Sciatic nerve (tissue), 2 donors: ENCODE measurements at regions not wholly inside any gene's neighbourhood (a gene's known extent, or its start where the extent isn't known, plus 50 kb on each side); places are given as distances from the start of the nearest gene placed in this dataset.
"Not testable (repeated sequence)": the region's sequence is repeated elsewhere in the genome, so short reads cannot be mapped to it uniquely, and the experiment has no call there.

Experiments
- ATAC-seq: fragments of 200-7000 bp; cut with Tn5 transposase; one replicate; pipeline ENCODE4 v1.9.1; 2020; ENCODE audit warnings: mild to moderate bottlenecking, moderate library complexity
- DNase-seq: peaks from one replicate; pipeline ENCODE4 v3.0.0-alpha.2; 2020; ENCODE audit warnings: low spot score
- intact Hi-C: fragments of 100-400 bp; cut with DNase I; formaldehyde crosslinking; loops from one replicate; pipeline ENCODE4 v1.14.2; 2022
- donor health status: DM: no; HTN: no; CAD: no.
- donor health status: DM: no; HTN: no; CAD: no.

DNA sequence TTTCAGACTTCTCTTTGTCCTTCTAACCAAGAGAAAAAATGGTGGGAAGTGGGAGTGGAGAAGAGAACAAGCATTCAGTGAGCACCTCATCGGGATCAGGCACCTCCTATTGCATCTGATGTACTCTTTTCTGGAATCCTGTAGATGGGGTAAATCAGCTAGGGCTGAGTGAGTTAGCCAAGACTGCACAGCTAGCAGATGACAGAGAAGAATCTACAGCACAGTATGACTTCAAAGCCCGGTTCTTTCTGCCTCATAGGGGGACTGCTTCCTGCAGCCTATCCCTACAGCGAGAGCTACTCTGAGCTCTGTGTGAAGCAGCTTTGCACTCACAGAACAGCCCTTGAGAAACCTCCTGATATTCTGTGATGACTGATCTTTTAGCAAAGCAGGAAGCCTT, 275.2 kb upstream of the MEIS2 start:
- no peak for ATAC-seq
- no peak for DNase-seq
- intact Hi-C loops: no loop called here

DNA sequence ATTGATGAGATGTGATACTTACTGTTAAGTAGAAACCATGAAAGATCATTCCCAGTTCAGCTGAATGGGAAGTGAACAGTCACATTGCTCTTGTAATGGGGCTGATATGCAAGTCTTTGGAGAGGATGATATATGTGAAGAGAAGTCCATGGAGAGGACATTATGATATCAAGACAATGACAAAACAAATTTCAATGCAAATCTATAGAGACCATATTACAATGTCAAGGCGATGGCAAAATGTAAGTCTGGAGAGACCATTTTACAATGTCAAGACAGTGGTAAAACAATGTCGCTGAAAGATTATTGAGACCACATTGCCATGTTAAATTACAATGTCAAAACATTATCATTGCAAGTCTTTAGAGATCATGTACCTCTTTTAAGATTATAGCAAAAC, 277.1 kb upstream of the MEIS2 start:
- DNase-seq (no peak), ATAC-seq (no peak)
- intact Hi-C loops: no loop called here

DNA sequence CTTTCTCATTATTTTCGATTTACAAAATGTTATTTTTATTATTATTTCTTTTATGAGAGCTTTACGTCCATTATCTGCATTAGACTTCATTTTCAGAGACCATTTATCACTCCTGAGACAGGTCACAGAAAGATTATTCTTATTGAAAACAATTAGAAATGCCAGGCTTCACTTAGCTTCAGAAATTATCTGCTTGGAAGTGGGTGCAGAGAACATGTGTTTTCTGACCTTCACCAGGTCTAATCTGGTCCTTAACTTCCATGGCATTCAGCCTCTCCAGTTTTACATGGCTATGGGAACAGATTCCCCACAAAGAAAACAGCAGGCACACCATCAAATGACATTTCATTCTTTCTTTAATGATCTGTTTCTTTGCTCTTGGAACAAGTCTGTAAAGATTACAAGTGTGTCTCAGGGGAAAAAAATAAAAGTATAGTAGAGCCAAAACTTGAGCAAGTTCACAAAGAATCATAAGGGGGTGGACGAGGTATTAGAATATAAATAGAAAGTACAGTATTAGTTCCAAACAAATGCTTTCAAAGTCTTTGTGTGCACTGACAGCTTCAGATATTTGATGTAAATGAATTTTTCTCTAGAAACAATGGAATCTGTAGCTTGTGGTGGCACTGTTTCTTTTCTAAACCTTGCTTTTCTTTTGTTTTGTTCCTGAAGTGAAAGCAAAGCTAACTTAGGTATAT, 294.2 kb upstream of the MEIS2 start:
- intact Hi-C loops: no loop called here
- DNase-seq (no peak), ATAC-seq (no peak)

DNA sequence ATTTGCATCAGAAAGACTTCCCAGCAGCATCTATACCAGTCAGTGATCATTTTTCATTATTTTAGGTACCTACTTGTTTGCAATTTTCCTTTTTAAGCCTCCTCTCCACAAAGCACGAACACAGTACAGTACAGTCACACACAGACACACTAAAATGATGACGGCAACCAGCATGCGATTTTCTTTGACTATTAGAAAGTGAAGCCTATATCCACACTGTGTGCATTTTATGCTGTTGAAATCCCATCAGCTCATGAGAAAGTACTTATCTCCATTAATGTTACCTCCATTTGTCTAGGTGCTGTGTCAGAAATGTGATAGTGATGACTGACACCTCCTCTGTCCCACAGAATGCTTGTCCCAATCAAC, 294.7 kb upstream of the MEIS2 start:
- intact Hi-C loops: no loop called here
- ATAC-seq: no peak
- no peak for DNase-seq

DNA sequence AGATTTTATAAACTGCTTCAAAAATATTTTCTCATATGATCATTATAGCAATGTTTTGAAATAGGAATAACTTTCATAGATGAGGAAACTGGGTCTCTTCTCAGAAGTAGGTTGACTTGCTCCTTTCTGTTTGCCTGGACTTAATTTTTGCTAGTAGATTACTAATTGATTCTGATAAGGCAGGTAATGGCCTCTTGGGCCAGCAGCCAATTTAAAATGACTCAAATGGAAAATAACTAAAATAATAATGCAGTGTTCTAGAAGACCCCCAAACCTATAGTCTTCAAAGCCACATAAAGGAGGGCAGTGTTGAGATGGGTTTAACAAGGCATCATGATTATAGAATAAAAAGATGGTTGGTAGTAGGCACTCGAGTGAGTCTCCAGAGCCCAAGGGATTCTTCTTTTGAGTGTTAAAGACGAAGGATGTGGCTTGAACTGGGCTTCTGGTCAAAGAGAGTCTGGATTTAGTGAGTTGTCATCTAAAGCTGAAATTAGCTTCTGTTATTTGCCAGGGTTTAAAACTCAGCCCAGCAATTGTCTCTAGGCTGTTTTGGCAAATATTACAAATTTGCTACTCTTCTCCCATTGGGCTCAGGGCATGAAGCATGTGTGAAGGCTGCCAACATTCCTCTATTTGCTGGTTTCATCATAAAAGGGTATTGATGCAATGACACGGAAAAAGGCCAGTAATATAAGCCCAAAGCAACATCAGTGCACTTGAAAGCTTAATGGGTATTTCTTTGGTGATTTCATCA, 297.1 kb upstream of the MEIS2 start:
- intact Hi-C loops: no loop called here
- ATAC-seq: no peak

DNA sequence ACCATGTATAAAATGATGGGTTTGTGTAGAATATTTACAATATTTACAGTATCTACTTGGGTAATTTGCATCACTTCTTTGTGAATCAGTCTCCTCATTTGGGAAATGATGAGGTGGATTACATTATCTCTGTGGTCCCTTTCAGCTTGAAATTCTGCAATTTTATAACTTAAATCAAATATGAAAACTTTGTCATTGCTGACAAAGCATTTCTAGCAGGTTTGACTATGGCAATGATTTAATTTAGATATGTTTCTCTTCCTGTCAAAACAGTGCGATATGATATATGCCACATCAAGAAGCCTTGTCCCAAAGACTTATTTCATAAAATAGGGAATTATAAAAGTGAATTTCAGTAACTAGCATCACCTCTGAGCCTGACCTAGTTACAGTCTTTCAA, 315.8 kb upstream of the MEIS2 start:
- intact Hi-C loops: no loop called here
- DNase-seq: no peak
- ATAC-seq: no peak

More for the DNA sequence above, 297.1 kb upstream of the MEIS2 start:
- no peak for DNase-seq

DNA sequence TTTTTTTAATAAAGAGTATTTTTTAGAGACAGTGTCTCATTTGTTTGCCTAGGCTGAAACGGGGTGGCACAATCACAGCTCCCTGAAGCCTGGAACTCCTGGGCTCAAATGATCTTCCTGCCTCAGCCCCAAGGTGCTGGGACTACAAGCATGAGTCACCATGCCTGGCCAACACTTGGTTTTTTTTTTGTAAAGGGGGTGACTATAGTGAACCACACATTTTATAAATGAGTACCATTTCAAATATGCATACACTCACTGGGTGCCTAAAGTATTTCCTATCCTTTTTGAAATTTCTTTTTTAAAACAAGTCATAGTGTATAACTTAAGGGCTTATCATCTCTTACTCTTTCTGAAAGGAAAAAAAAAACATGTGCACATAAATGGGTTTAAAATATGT, 325.2 kb upstream of the MEIS2 start:
- ATAC-seq (no peak), DNase-seq (no peak)
- intact Hi-C loops: no loop called here

DNA sequence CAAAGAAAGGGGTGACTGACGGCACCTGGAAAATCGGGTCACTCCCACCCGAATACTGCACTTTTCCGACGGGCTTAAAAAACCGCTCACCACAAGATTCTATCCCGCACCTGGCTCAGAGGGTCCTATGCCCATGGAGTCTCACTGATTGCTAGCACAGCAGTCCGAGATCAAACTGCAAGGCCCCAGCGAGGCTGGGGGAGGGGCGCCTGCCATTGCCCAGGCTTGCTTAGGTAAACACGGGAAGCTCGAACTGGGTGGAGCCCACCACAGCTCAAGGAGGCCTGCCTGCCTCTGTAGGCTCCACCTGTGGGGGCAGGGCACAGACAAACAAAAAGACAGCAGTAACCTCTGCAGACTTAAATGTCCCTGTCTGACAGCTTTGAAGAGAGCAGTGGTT, 327.0 kb upstream of the MEIS2 start:
- DNase-seq, ATAC-seq, intact Hi-C loops: not testable (repeated sequence)

DNA sequence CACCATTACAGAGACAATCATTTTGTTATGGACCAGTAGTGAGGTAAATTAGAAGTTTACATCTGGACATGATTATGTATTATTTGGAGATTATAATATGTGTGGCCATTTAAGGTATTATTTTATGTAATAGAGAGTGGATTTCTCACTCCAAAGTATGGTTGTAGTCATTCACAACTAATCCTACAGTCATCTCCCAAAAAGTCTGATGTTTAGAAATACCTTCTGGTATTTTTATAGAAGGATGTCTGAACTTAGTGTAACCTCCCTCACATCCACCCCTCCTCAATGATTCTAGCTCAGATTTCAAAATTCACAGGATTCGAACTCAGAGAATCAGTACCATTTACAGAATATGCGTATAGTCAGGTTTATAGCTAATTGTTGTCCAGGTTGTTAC, 346.6 kb upstream of the MEIS2 start:
- DNase-seq (no peak), ATAC-seq (no peak)
- intact Hi-C loops: no loop called here

DNA sequence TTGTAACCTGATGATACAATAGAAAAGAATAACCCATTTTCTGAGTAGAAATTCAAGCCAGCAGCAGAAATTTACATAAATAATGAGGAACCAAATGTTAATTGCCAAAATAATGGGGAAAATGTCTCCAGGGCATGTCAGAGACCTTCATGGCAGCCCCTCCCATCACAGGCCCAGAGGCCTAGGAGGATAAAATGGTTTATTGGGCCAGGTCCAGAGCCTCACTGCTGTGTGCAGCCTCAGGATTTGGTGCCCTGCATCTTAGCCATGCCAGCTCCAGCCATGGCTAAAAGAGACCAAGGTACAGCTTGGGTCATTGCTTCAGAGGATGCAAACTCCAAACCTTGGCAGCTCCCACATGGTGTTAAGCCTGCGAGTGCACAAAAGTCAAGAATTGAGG, 352.1 kb upstream of the MEIS2 start:
- intact Hi-C loops: no loop called here
- ATAC-seq: no peak

DNA sequence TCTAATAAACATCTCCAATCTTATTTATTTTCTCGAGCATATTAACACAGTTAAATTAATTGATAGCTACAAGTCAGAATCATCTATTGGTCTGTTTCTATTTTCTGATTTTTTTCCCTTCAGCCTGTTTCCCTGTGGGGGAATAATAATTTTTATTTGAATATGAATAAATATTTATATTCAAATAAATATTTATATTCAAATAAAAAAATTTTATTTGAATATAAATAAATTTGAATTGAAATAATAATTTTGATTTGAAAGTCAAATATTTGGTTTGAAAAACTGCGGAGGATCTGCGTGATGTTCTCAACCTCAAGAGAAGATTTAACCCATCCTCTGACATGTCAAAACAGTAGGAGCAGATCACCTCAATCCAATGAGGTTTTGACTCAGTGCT, 380.1 kb upstream of the MEIS2 start:
- no peak for DNase-seq
- ATAC-seq: no peak
- intact Hi-C loops: no loop called here

More for the DNA sequence above, 352.1 kb upstream of the MEIS2 start:
- DNase-seq: no peak

DNA sequence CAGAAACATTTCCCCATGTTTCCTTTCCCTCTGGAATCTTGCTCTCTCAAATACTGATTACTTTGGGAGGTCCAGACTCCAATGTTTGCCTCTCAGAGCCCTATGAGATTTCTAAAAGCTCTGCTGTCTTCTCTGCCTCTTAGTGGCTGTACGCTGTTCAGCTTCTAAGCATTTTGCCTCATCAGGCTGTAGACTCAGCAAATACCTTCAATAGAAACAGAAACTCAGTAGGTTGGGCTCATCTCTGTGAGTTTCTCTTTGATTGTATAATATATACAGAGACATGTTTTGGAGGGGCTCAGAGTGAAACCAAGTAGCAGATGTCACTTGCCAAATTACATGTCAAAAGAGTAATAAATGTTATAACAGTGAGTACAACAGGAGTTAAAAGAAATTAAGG, 380.8 kb upstream of the MEIS2 start:
- ATAC-seq (no peak), DNase-seq (no peak)
- intact Hi-C loops: no loop called here

DNA sequence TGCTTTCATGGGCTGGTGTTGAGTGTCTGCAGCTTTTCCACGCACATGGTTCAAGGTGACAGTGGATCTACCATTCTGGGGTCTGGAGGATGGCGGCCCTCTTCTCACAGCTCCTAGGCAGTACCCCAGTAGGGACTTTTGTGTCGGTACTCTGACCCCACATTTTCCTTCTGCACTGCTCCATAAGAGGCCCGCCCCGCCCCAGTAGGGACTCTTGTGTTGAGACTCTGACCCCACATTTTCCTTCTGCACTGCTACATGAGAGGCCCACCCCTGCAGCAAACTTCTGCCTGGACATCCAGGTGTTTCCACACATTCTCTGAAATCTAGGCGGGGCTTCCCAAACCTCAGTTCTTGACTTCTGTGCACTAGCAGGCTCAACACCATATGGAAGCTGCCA, 383.4 kb upstream of the MEIS2 start:
- DNase-seq: no peak

DNA sequence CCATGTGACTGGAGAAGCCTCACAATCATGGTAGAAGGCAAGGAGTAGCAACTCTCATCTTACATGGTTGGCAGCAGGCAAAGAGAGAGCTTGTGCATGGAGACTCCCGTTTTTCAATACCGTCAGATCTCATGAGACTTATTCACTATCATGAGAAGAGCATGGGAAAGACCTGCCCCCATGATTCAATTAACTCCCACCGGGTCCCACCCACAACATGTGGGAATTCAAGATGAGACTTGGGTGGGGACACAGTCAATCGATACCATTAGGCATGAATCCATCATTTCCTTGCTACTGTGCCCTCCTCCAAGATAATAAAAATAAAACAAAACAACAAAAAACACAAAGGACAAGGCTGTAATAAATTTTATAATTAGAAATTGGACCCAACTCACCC, 384.7 kb upstream of the MEIS2 start:
- intact Hi-C loops: no loop called here
- DNase-seq: no peak
- ATAC-seq: no peak

More for the DNA sequence above, 383.4 kb upstream of the MEIS2 start:
- ATAC-seq: no peak
- intact Hi-C loops: no loop called here

DNA sequence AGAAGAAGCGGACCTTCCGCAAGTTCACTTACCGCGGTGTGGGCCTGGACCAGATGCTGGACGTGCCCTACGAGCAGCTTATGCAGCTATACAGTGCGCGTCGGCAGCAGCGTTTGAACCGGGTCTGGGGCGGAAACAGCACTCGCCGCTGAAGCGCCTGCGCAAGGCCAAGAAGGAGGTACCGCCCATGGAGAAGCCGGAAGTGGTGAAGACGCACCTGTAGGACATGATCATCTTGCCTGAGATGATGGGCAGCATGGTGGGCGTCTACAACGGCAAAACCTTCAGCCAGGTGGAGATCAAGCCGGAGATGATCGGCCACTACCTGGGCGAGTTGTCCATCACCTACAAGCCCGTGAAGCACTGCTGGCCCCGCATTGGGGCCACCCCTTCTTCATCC, 390.4 kb upstream of the MEIS2 start:
- intact Hi-C loops: no loop called here
- ATAC-seq (no peak), DNase-seq (no peak)

DNA sequence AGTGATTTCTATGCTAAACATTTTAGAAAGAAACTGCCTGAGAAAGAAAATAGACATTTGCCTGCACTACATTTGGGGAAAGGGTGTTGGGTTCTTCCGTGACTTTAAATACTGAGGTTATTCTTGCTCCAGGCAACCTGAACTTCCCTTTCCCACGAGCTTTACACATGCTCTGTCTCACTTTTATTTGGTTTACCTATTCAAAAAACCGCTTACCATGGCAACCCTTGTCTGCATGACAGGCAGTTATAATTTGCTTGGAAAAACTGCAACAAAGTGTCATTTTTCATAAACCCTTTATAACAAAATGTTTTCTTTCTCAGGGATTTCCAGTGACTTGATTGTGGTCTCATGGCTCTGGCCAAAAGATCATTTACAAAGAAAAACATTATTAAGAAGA, 416.3 kb upstream of the MEIS2 start:
- intact Hi-C loops: no loop called here
- DNase-seq (no peak), ATAC-seq (no peak)

DNA sequence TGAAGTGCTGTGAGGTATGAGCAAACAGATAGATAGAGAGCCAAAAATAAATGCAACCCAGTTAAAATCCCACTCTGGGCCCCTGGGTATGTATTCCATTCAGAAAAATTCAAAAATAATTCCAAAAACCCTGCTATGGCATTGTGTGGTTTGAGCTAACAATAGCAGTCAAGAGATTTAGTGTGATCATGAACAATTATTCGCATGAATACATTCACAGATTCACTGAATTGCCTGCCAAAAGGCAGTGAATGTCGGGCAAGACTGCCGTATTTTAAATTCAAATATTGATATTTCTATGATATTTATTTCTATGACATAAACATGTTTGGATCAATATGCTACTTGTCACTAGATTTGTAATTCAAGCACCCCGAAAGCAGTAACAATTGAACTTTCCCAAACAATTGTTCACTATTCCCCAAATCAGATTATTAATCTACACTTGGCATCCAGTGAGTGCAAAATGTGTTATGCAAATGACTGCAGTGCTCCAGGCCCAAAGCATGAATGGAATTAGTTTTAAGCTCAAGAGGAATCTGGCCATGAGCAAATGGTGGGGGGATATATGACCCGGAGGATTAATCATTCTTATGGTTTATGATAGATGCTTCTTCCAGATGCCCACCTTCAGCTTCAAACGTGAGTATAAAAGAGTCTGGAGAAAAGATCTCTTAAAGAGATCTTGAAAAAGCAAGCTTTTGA, 417.0 kb upstream of the MEIS2 start:
- DNase-seq: no peak
- ATAC-seq: no peak
- intact Hi-C loops: no loop called here

DNA sequence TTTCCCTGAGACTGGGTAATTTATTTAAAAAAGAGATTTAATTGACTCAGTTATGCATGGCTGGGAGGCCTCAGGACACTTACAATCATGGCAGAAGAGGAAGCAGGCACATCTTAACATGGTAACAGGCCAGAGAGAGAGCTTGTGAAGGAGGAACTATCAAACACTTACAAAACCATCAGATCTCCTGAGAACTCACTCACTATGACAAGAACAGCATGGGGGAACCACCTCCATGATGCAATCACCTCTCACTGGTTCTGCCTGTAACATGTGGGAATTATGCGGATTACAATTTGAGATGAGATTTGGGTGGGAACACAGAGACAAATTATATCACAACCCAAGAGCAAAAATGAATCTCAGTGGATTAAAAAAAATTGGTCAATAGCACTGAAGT, 416.0 kb upstream of the TMCO5A start:
- ATAC-seq (no peak), DNase-seq (no peak)
- intact Hi-C loops: no loop called here

DNA sequence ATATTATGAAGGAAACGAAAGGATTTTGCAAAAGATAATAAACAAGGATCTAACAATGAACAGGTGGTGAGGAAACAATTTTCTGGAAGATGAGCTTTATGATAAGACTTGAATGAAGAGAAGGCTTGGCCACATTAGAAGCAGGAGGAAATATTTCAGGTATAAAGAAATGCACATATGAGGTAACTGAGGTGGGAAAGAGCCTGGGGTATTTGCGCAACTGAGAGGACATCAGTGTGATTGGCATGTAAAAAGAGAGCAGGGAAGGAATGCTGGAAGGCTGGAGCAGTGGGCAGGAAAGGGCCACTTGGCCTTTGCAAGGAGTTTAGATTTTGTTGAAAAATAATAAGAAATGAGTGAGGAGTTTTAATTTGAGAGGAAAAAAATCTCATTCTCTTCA, 414.4 kb upstream of the TMCO5A start:
- intact Hi-C loops: no loop called here
- ATAC-seq (no peak), DNase-seq (no peak)

DNA sequence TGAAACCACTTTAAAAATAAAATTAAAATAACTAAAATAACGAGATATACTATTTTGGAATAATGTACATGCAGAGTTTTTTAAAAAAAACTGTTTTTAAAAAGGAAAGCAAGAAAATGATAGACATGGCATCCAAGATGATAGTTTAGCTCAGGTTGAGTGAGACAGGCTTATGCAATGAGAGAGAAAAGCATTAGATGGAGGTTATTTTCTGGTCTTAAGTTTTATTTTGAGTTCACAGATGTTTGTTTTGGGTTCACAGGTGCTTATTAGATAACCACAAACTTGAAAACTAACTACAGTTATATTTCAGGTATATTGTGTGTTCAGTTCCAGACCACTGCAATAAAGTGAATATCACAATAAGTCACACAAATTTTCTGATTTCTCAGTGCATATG, 413.6 kb upstream of the TMCO5A start:
- no peak for DNase-seq
- intact Hi-C loops: no loop called here
- no peak for ATAC-seq
